NCI-H2029 treated with DMSO at 0.1 percent for 48 hours (cell line): ENCODE measurements at regions not wholly inside any gene's neighbourhood (a gene's known extent, or its start where the extent isn't known, plus 50 kb on each side); places are given as distances from the start of the nearest gene placed in this dataset.

Experiments
- DNase-seq: peaks from one replicate; lab custom pipeline; 2025; lab: John Stamatoyannopoulos, UW

GRCh38 chr20:4300401-4300800, 51.3 kb upstream of the ADRA1D start:
- DNase-seq: no peak

DNA sequence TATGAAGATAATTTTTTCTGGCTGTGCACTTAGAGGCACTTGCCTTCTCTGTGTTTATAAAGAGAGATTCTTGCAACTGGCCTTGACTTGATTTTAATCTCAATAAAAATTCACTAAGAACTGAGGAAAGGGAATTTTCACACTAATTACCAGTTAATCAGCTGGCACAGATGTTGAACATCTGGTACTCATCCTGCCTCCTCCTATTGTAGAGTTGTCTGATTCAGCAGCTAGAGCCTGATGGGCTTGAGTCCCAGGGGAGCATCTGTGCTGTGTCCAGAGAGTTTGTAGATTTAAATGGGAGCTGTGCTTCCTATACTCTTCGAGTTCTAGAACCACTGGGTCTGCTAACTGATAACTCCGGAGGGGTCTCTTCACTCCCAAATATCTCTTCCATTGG, 50.7 kb upstream of the ADRA1D start:
- DNase-seq: no peak

DNA sequence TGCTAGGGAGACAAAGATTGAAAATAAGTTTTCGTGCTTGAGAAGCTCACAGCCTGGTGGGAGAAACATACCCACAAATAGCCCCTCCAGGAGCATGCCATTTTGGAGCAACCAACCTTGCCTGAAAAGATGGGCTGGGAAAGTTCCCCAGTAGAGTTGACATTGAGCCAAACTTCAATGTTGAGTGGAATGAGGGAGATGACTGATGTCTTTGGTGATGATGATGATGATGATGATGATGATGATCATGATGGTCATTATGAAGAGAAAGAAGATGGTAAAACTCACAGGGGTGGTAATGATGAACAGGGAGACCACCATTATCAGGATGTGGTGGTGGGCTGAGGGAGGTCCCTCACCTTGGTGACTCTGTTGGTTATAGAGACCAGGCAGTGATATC, 50.1 kb upstream of the ADRA1D start:
- no peak for DNase-seq
